IgD-negative memory B cell (primary cell): ENCODE measurements at regions not wholly inside any gene's neighbourhood (a gene's known extent, or its start where the extent isn't known, plus 50 kb on each side); places are given as distances from the start of the nearest gene placed in this dataset.

Source experiments
- H3K27ac Mint-ChIP-seq, 3 donors: one replicate each; pipeline ENCODE4 v1.8.0; 2020 to 2022; ENCODE audit warnings: mild to moderate bottlenecking in 3 of 3, mixed read lengths in 3 of 3, moderate library complexity in 1 of 3
- H3K27me3 Mint-ChIP-seq: one replicate; pipeline ENCODE4 v1.8.0; 2021; ENCODE audit warnings: mixed read lengths
- H3K36me3 Mint-ChIP-seq: one replicate; pipeline ENCODE4 v1.8.0; 2020; ENCODE audit warnings: mild to moderate bottlenecking, mixed read lengths
- H3K4me1 Mint-ChIP-seq, 3 donors: one replicate each; pipeline ENCODE4 v1.8.0; 2020 to 2022; ENCODE audit warnings: mixed read lengths in 3 of 3, mild to moderate bottlenecking in 1 of 3
- H3K4me3 Mint-ChIP-seq, 4 donors: one replicate each; pipeline ENCODE4 v1.8.0; 2020 to 2022; ENCODE audit warnings: mild to moderate bottlenecking in 4 of 4, mixed read lengths in 4 of 4, moderate library complexity in 3 of 4
- H3K9me3 Mint-ChIP-seq, 3 donors: one replicate each; pipeline ENCODE4 v1.8.0; 2020 to 2021; ENCODE audit warnings: mixed read lengths in 3 of 3, mild to moderate bottlenecking in 1 of 3

- Mint-ChIP-seq H3K9me3 (peaks cover 3 to 13% (median 13%) of the 10 kb centered on the region in 3 donors), H3K4me1 (peaks cover 7 to 16% (median 13%) of the 10 kb centered on the region in 3 donors), H3K27ac (no peak overlapping the region), H3K4me3 (no peak overlapping the region), H3K36me3 (no peaks in the 10 kb centered on the region), H3K27me3 (peaks cover 4% of the 10 kb centered on the region)
Observed at GRCh38 chr14:55867311-55867710, 250.9 kb upstream of the PELI2 start.

DNA sequence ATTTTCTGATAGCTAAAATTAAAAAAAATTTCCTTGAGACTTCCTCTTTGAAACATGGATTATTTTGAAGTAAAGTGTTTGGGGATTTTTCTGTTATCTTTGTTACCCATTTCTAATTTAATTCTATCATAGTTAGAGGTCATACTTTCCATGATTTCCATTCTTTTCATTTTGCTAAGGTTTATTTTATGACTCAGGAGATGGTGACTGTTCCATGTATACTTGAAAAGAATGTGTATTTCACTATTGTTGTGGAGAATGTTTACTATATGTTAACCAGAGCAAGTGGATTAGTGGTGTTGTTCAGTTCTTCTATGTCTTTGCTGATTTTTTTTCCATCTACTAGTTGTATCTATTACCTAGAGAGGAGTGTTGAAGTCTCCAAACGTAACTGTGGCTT is 250.5 kb upstream of the PELI2 start:
- Mint-ChIP-seq H3K9me3 (peaks cover 5 to 13% (median 13%) of the 10 kb centered on the region in 3 donors), H3K4me3 (no peak overlapping the region), H3K36me3 (peaks cover 2% of the 10 kb centered on the region), H3K4me1 (peaks cover 7 to 16% (median 13%) of the 10 kb centered on the region in 3 donors), H3K27ac (peak overlapping the region in 1 of 3 donors; percentile 18), H3K27me3 (peaks cover 8% of the 10 kb centered on the region)

GRCh38 chr14:55869397-55870049 is 248.7 kb upstream of the PELI2 start:
- Mint-ChIP-seq H3K9me3 (peaks cover 3 to 13% (median 10%) of the 10 kb centered on the region in 3 donors), H3K4me3 (no peak overlapping the region), H3K4me1 (peaks cover 7 to 16% (median 13%) of the 10 kb centered on the region in 3 donors), H3K27me3 (peaks cover 12% of the 10 kb centered on the region), H3K36me3 (peaks cover 3% of the 10 kb centered on the region), H3K27ac (no peak overlapping the region)

- no peak overlapping the region for H3K27ac Mint-ChIP-seq
- peaks cover 3% of the 10 kb centered on the region for H3K36me3 Mint-ChIP-seq
- H3K27me3 Mint-ChIP-seq, result peaks cover 10% of the 10 kb centered on the region
- no peak overlapping the region for H3K4me3 Mint-ChIP-seq
- H3K9me3 Mint-ChIP-seq, result peaks cover 2 to 8% (median 3%) of the 10 kb centered on the region in 3 donors
- no peaks in the 10 kb centered on the region for H3K4me1 Mint-ChIP-seq
Observed at GRCh38 chr14:55873169-55873568, 245.0 kb upstream of the PELI2 start.

DNA sequence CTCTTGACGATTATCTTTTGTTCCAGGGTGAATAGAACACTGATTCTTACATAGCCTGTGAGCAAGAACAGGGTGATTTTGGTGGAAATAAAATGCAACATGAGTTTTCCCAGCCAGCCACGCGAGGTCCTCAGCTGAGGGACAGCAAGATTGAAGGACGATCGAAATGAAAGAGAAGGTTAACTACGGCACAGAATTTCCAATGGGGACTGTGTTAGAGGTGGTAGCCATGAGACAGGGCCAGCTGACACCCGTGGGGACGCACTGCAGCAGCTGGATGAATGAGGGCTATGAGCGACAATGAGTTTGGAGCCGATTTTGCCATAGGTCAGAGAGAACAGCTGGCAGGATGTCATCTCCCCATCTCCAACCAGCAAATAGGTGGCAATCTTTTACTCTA is 243.4 kb upstream of the PELI2 start:
- peaks cover 10% of the 10 kb centered on the region for H3K27me3 Mint-ChIP-seq
- peak overlapping the region in 2 of 3 donors; percentile 63 to 73 for H3K27ac Mint-ChIP-seq
- H3K4me3 Mint-ChIP-seq, result no peak overlapping the region
- H3K4me1 Mint-ChIP-seq, result no peaks in the 10 kb centered on the region
- H3K36me3 Mint-ChIP-seq, result peaks cover 3% of the 10 kb centered on the region
- peaks cover 0 to 3% (median 0%) of the 10 kb centered on the region in 3 donors for H3K9me3 Mint-ChIP-seq

DNA sequence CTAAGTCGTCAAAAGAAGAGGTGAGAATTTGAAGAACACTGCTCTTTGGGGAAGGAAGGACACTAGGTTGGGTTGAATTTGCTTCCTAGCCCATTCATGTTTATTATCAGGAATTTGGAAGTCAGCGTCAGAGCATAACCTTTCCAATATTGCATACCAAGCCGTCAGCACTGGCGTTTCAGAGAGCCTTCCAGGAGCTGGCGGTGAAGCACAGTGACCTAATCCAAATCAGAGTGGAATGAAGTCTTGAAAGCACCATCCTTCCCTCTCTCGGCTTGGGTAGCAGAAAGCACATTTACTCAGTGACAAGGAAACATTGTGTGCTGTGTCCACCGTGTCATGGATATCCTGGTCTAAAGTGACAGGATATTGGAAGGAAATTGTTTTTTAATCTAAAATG is 240.3 kb upstream of the PELI2 start:
- peaks cover 0 to 5% (median 0%) of the 10 kb centered on the region in 3 donors for H3K9me3 Mint-ChIP-seq
- H3K27me3 Mint-ChIP-seq, result peaks cover 2% of the 10 kb centered on the region
- no peak overlapping the region for H3K4me3 Mint-ChIP-seq
- no peaks in the 10 kb centered on the region for H3K4me1 Mint-ChIP-seq
- no peak overlapping the region for H3K27ac Mint-ChIP-seq
- H3K36me3 Mint-ChIP-seq, result no peaks in the 10 kb centered on the region

DNA sequence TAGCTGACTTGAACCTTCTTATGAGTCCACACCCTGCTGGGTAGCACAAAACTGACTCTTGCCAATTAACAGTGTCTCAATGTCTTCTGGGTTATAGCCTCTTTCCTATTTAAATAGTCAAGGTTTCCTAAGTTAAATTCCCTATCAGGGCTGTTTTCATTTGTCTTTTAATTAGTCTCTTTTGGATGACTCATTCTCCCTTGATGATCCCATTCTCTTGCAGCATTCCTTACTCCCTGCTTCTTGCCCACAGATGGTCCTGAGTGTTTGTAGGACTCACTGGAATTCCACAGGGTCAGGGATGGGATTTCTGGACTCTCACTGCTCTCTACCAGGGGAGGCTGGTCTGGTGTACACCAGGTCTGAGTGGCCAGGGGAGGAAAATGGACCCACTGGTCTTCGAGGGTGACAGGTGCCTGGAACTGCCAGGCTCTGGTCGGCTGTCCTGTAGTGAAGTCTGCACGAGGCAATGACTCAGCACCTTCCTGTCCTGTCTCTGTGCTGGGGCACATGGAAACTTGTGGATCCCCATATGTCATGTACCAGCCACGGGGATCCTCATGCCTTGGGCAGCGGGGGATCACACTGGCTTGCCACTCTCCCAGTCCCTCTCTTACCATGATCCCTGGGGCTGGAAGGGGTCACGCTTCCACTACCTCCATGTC is 236.5 kb upstream of the PELI2 start:
- no peaks in the 10 kb centered on the region for H3K36me3 Mint-ChIP-seq
- peaks cover 1% of the 10 kb centered on the region for H3K27me3 Mint-ChIP-seq
- H3K9me3 Mint-ChIP-seq, result peaks cover 0 to 5% (median 0%) of the 10 kb centered on the region in 3 donors
- H3K4me1 Mint-ChIP-seq, result no peaks in the 10 kb centered on the region
- H3K27ac Mint-ChIP-seq, result no peak overlapping the region
- no peak overlapping the region for H3K4me3 Mint-ChIP-seq

DNA sequence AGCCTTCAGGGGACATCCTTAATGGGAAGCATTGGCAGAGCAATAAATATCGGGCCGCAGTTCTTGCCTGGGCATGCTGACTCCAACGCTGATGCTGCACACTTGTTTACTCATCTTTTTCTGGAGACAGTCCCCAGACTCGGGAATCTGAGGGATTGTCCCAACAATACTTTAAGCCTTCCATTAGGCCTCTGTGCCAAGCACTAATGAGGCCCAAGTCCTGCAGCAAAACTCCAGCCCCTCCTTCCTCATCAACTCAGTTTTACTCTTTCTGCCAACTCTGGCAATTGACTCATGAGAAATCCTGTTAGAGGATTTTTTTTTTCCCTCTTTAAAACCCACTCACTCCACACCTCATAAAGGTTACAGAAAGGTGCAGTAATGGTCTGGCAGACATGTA is 233.4 kb upstream of the PELI2 start:
- peaks cover 6% of the 10 kb centered on the region for H3K27me3 Mint-ChIP-seq
- no peaks in the 10 kb centered on the region for H3K4me1 Mint-ChIP-seq
- no peak overlapping the region for H3K4me3 Mint-ChIP-seq
- no peaks in the 10 kb centered on the region for H3K36me3 Mint-ChIP-seq
- H3K27ac Mint-ChIP-seq, result no peak overlapping the region
- H3K9me3 Mint-ChIP-seq, result peaks cover 0 to 5% (median 0%) of the 10 kb centered on the region in 3 donors

DNA sequence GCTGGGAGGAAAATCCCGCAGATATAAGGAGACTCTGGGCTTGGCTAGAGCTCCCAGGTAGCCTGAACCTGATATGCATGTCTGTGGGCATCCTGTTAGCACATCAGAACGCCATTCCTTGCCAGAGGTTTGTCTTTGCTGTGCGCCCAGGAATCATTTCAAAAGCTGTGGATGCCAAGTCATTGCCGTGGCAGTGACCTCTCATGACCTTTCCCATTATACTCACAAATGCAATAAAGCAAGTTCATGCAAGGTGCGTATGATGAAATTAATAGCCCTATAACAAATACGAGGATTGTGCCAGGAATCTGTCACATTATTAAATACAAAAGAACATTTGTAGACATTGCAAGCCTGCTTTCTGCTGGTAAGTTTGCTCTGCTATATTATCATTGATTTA is 229.1 kb upstream of the PELI2 start:
- Mint-ChIP-seq H3K27me3 (peaks cover 6% of the 10 kb centered on the region), H3K9me3 (no peaks in the 10 kb centered on the region), H3K4me1 (peaks cover 0 to 1% (median 0%) of the 10 kb centered on the region in 3 donors), H3K4me3 (no peak overlapping the region), H3K27ac (no peak overlapping the region), H3K36me3 (no peaks in the 10 kb centered on the region)

DNA sequence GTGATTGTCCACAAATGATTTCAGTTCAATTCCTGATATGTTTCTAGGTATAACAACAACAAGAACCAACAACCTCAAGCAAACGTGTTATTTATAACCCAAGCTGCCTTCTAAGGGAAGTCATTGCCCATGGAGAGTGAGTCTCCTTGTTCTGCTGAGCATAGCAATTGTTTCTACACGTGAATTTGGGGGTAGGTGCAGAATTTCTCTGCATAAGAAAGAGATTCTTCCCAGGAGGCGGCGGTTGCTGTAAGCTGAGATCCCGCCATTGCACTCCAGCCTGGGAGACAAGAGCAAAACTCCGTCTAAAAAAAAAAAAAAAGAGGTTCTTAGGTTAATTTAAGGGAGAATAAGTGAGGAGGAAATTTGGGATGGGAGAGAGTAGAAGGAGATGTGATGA is 226.5 kb upstream of the PELI2 start:
- Mint-ChIP-seq H3K27me3 (peaks cover 4% of the 10 kb centered on the region), H3K27ac (no peak overlapping the region), H3K9me3 (no peaks in the 10 kb centered on the region), H3K36me3 (no peaks in the 10 kb centered on the region), H3K4me1 (peaks cover 0 to 1% (median 0%) of the 10 kb centered on the region in 3 donors), H3K4me3 (no peak overlapping the region)

DNA sequence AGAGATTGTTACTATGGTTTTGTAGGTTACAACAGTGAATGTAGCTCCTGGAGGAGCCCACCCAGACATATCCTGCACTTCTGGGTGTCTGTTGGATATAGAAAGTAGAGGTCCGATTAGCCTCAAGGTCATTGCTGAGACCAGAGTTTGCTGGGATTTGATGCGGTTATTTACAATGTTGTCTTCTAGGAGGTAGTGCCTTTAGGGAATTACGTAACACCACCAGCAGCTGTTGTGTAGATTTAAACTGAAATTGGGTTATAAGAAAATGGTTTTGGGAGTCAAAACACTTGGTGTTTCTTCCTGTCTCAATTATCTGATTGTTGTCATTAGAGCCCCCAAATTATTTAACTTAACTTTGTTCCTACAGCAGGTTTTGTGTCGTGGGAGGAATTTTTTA is 225.3 kb upstream of the PELI2 start:
- Mint-ChIP-seq H3K27ac (no peak overlapping the region), H3K4me1 (peaks cover 0 to 1% (median 0%) of the 10 kb centered on the region in 3 donors), H3K36me3 (no peaks in the 10 kb centered on the region), H3K27me3 (peaks cover 2% of the 10 kb centered on the region), H3K4me3 (no peak overlapping the region), H3K9me3 (peaks cover 0 to 3% (median 0%) of the 10 kb centered on the region in 3 donors)

DNA sequence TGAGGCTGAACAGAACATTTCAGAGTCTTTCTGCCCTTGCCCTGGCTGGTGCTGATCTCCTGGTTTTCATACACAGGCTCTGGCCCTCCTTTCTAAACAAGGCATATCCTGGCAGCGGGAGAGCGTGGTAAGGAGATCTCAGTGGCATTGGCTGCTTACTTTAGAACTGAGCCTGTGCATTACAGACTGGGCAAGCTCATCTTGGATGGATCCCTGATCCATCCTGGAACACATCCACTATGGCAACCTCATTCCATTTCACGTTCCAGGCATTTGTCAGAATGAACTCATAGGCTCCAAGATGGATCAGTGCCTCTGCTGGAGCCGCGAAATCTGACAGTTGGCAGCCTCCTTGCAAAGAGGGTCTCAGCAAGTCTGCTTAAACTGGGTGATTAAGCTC is 224.5 kb upstream of the PELI2 start:
- Mint-ChIP-seq H3K9me3 (peaks cover 0 to 3% (median 0%) of the 10 kb centered on the region in 3 donors), H3K27me3 (no peaks in the 10 kb centered on the region), H3K36me3 (no peaks in the 10 kb centered on the region), H3K27ac (no peak overlapping the region), H3K4me1 (peaks cover 0 to 1% (median 0%) of the 10 kb centered on the region in 3 donors), H3K4me3 (no peak overlapping the region)

DNA sequence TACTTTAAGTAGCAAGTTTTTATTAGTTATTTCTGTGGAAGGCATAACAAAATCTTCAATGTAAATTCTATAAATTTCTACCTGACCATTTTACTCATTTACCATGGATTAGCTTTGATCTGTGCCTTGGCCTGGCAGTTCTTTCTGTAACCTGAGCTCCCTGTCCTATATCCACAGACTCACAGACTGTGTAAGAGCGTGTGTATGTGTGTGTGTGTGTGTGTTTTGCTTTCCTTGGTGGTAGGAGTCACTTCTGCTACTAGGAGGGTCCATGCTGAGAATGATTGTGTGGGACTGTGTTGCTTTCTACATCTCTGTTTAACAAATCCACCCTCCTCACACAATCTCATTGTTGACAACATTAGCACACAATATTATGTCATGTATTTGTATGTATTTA is 221.2 kb upstream of the PELI2 start:
- H3K4me3 Mint-ChIP-seq, result no peak overlapping the region
- peaks cover 0 to 3% (median 0%) of the 10 kb centered on the region in 3 donors for H3K9me3 Mint-ChIP-seq
- no peaks in the 10 kb centered on the region for H3K4me1 Mint-ChIP-seq
- no peaks in the 10 kb centered on the region for H3K36me3 Mint-ChIP-seq
- H3K27ac Mint-ChIP-seq, result no peak overlapping the region
- peaks cover 3% of the 10 kb centered on the region for H3K27me3 Mint-ChIP-seq

- Mint-ChIP-seq H3K4me3 (no peak overlapping the region), H3K36me3 (no peaks in the 10 kb centered on the region), H3K27me3 (peaks cover 3% of the 10 kb centered on the region), H3K4me1 (no peaks in the 10 kb centered on the region), H3K27ac (no peak overlapping the region), H3K9me3 (peaks cover 0 to 3% (median 0%) of the 10 kb centered on the region in 3 donors)
Observed at GRCh38 chr14:55898938-55899337, 219.3 kb upstream of the PELI2 start.

GRCh38 chr14:55899531-55899930 is 218.7 kb upstream of the PELI2 start:
- no peak overlapping the region for H3K4me3 Mint-ChIP-seq
- peaks cover 0 to 3% (median 0%) of the 10 kb centered on the region in 3 donors for H3K9me3 Mint-ChIP-seq
- H3K27ac Mint-ChIP-seq, result no peak overlapping the region
- H3K36me3 Mint-ChIP-seq, result no peaks in the 10 kb centered on the region
- peaks cover 3% of the 10 kb centered on the region for H3K27me3 Mint-ChIP-seq
- no peaks in the 10 kb centered on the region for H3K4me1 Mint-ChIP-seq

DNA sequence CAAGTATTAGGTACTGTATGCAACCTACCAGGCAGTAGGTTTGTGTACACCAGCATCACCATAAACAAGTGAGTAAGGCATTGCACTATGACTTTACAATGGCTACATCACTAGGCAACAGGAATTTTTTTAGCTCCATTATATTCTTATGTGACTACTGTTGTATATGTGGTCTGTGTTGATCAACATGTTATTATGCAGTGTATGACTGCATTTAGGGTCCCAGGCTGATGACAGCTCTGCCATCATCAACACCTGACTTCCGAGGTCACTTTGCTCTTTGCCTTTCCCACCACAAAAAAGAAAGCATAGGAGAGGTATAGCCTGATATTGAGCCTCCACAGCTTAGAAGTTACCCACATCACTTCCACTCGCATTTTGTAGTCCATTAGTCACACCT is 217.5 kb upstream of the PELI2 start:
- H3K27me3 Mint-ChIP-seq, result peaks cover 3% of the 10 kb centered on the region
- H3K4me1 Mint-ChIP-seq, result no peaks in the 10 kb centered on the region
- no peak overlapping the region for H3K27ac Mint-ChIP-seq
- H3K36me3 Mint-ChIP-seq, result no peaks in the 10 kb centered on the region
- no peak overlapping the region for H3K4me3 Mint-ChIP-seq
- peaks cover 0 to 3% (median 0%) of the 10 kb centered on the region in 3 donors for H3K9me3 Mint-ChIP-seq
